H1 (cell line): ENCODE measurements at regions not wholly inside any gene's neighbourhood (a gene's known extent, or its start where the extent isn't known, plus 50 kb on each side); places are given as distances from the start of the nearest gene placed in this dataset.

Source experiments
- ATF3 ChIP-seq: IDR thresholded peaks from 2 replicates; pipeline ENCODE4 v1.6.1; 2011; ENCODE audit warnings: low read depth, mild to moderate bottlenecking, low read length; ENCODE audit not compliant: insufficient read depth
- CREB1 ChIP-seq: IDR thresholded peaks from 2 replicates; pipeline ENCODE4 v1.6.1; 2012; ENCODE audit warnings: inconsistent platforms
- GABPA ChIP-seq: IDR thresholded peaks from 2 replicates; pipeline ENCODE4 v1.6.1; 2011; ENCODE audit warnings: mild to moderate bottlenecking, low read length, moderate library complexity, borderline replicate concordance; ENCODE audit not compliant: insufficient read depth
- GTF2F1 ChIP-seq: IDR thresholded peaks from 2 replicates; pipeline ENCODE4 v1.6.1; 2012; ENCODE audit warnings: low read depth, low read length, improper control_type of control experiment, borderline replicate concordance
- HDAC2 ChIP-seq, 2 experiments: fragments of 300-600 bp in 1 of 2; sonication (generic) in 1 of 2; IDR thresholded peaks; 2 replicates each; pipeline ENCODE4 v1.6.1; 2011 to 2012; ENCODE audit warnings: low read depth in 2 of 2, low read length in 2 of 2, mild to moderate bottlenecking in 2 of 2, moderate library complexity in 2 of 2, borderline replicate concordance in 1 of 2, inconsistent platforms in 1 of 2
- JUN ChIP-seq: IDR thresholded peaks from 2 replicates; pipeline ENCODE4 v1.6.1; 2011; ENCODE audit warnings: low read depth, mild to moderate bottlenecking, improper control_type of control experiment, low read length
- POLR2A ChIP-seq, 2 experiments: IDR thresholded peaks; 1 replicate in 1 of 2; 2 replicates in 1 of 2; pipeline ENCODE4 v1.6.1; 2011; ENCODE audit warnings: low read depth in 2 of 2, low read length in 2 of 2, mild to moderate bottlenecking in 2 of 2; ENCODE audit errors: control extremely low read depth in 1 of 2
- RAD21 ChIP-seq, 2 experiments: IDR thresholded peaks in 1 of 2; conservative IDR thresholded peaks in 1 of 2; 2 replicates each; pipeline ENCODE4 v1.6.1; 2011; ENCODE audit warnings: low read depth in 2 of 2, low read length in 2 of 2, improper control_type of control experiment in 1 of 2, inconsistent platforms in 1 of 2, mild to moderate bottlenecking in 1 of 2, moderate library complexity in 1 of 2
- SRF ChIP-seq: IDR thresholded peaks from 2 replicates; pipeline ENCODE4 v1.6.1; 2011; ENCODE audit warnings: mild to moderate bottlenecking, low read depth, low read length, moderate library complexity
- SUZ12 ChIP-seq: fragments of 200-600 bp; sonication (generic); IDR thresholded peaks from 2 replicates; pipeline ENCODE4 v1.6.1; 2012; ENCODE audit warnings: mild to moderate bottlenecking, inconsistent platforms, low read length, moderate library complexity, mixed read lengths
- TF ChIP-seq, protein P1 (sequence below), 3 experiments: IDR thresholded peaks; 1 replicate in 2 of 3; 2 replicates in 1 of 3; pipeline versions ENCODE4 v1.5.1 to v1.6.1; 2011; ENCODE audit warnings: low read length in 3 of 3, mild to moderate bottlenecking in 3 of 3, inconsistent platforms in 2 of 3, low read depth in 1 of 3, moderate library complexity in 1 of 3; ENCODE audit not compliant: insufficient read depth in 1 of 3; ENCODE audit errors: control extremely low read depth in 1 of 3

- TF ChIP-seq GABPA (no peak), CREB1 (no peak), SUZ12 (no peak), SRF (no peak), POLR2A (IDR thresholded peaks at IDR 0.05; ENCODE audit: control extremely low read depth in 1 of 2, low read depth in 2 of 2, low read length in 2 of 2) (no peak), RAD21 (IDR thresholded peaks at IDR 0.05 in 1 of 2, conservative IDR thresholded peaks at IDR 0.05 in 1 of 2; ENCODE audit: low read depth in 2 of 2, low read length in 2 of 2) (no peak), ATF3 (no peak), JUN (no peak), HDAC2 (IDR thresholded peaks at IDR 0.05; ENCODE audit: borderline replicate concordance in 1 of 2, low read depth in 2 of 2, low read length in 2 of 2) (no peak), GTF2F1 (no peak)
- TF ChIP-seq, protein P1, sequence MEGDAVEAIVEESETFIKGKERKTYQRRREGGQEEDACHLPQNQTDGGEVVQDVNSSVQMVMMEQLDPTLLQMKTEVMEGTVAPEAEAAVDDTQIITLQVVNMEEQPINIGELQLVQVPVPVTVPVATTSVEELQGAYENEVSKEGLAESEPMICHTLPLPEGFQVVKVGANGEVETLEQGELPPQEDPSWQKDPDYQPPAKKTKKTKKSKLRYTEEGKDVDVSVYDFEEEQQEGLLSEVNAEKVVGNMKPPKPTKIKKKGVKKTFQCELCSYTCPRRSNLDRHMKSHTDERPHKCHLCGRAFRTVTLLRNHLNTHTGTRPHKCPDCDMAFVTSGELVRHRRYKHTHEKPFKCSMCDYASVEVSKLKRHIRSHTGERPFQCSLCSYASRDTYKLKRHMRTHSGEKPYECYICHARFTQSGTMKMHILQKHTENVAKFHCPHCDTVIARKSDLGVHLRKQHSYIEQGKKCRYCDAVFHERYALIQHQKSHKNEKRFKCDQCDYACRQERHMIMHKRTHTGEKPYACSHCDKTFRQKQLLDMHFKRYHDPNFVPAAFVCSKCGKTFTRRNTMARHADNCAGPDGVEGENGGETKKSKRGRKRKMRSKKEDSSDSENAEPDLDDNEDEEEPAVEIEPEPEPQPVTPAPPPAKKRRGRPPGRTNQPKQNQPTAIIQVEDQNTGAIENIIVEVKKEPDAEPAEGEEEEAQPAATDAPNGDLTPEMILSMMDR (IDR thresholded peaks at IDR 0.05; ENCODE audit: control extremely low read depth in 1 of 3, insufficient read depth in 1 of 3, low read depth in 1 of 3, low read length in 3 of 3): no peak
These were observed 224.0 kb upstream of the ID2 start for GRCh38 chr2:8457699-8458502.
